CD14-positive monocyte (primary cell): ENCODE measurements at regions not wholly inside any gene's neighbourhood (a gene's known extent, or its start where the extent isn't known, plus 50 kb on each side); places are given as distances from the start of the nearest gene placed in this dataset.

ENCODE experiments used
- DNase-seq, 3 donors: peaks; one replicate each; pipeline ENCODE4 v3.0.0-alpha.2; 2011 to 2022
- H2AFZ ChIP-seq: 2 replicates; pipeline ENCODE4 v1.6.0; 2012; ENCODE audit warnings: mild to moderate bottlenecking, low read depth, low read length, inconsistent platforms; ENCODE audit not compliant: insufficient read depth, poor library complexity, severe bottlenecking
- H3K27ac ChIP-seq, 2 donors: 1 replicate in 1 of 2; 2 replicates in 1 of 2; pipeline ENCODE4 v1.5.1; 2012 to 2013; ENCODE audit warnings: low read length in 2 of 2, control low read depth in 1 of 2, inconsistent platforms in 1 of 2, low read depth in 1 of 2, mild to moderate bottlenecking in 1 of 2
- H3K27me3 ChIP-seq, 2 donors: one replicate each; pipeline versions ENCODE4 v1.6.0 to v1.6.1; 2011 to 2013; ENCODE audit warnings: low read length in 2 of 2; ENCODE audit not compliant: control insufficient read depth in 2 of 2, insufficient read depth in 2 of 2
- H3K36me3 ChIP-seq, 2 donors: replicated peaks in 1 of 2; 1 replicate in 1 of 2; 2 replicates in 1 of 2; pipeline versions ENCODE4 v1.5.1 to v1.6.1; 2012 to 2013; ENCODE audit warnings: low read length in 2 of 2, control low read depth in 1 of 2, inconsistent platforms in 1 of 2, mild to moderate bottlenecking in 1 of 2; ENCODE audit not compliant: insufficient read depth in 2 of 2, control insufficient read depth in 1 of 2
- H3K4me1 ChIP-seq, 2 donors: 1 replicate in 1 of 2; 2 replicates in 1 of 2; pipeline versions ENCODE4 v1.5.1 to v1.6.1; 2012 to 2013; ENCODE audit warnings: low read length in 2 of 2, control low read depth in 1 of 2, inconsistent platforms in 1 of 2, mild to moderate bottlenecking in 1 of 2, moderate library complexity in 1 of 2; ENCODE audit not compliant: insufficient read depth in 2 of 2, control insufficient read depth in 1 of 2
- H3K4me2 ChIP-seq: replicated peaks from 2 replicates; pipeline ENCODE3; 2012; ENCODE audit warnings: low read length, moderate library complexity, mild to moderate bottlenecking; ENCODE audit not compliant: poor library complexity, severe bottlenecking; ENCODE audit errors: extremely low read depth
- H3K4me3 ChIP-seq, 3 experiments: fragments of 200-600 bp in 1 of 3; sonication (generic) in 1 of 3; replicated peaks in 1 of 3; 1 replicate in 2 of 3; 2 replicates in 1 of 3; pipeline ENCODE4 v1.5.1; 2011 to 2013; ENCODE audit warnings: low read length in 3 of 3, mild to moderate bottlenecking in 3 of 3, control low read depth in 2 of 3, low read depth in 2 of 3, inconsistent platforms in 1 of 3, moderate library complexity in 1 of 3
- H3K79me2 ChIP-seq: 2 replicates; pipeline ENCODE4 v1.6.0; 2012; ENCODE audit warnings: mild to moderate bottlenecking, control low read depth, inconsistent platforms, low read length, moderate library complexity; ENCODE audit not compliant: insufficient read depth
- H3K9ac ChIP-seq: 2 replicates; pipeline ENCODE4 v1.6.0; 2017; ENCODE audit warnings: low read length, mild to moderate bottlenecking; ENCODE audit not compliant: insufficient read depth, poor library complexity, severe bottlenecking
- H3K9me3 ChIP-seq, 2 donors: replicated peaks in 1 of 2; 1 replicate in 1 of 2; 2 replicates in 1 of 2; pipeline versions ENCODE4 v1.5.1 to v1.6.1; 2012 to 2013; ENCODE audit warnings: low read length in 2 of 2, control low read depth in 1 of 2; ENCODE audit not compliant: control insufficient read depth in 1 of 2, insufficient read depth in 1 of 2
- H4K20me1 ChIP-seq: 2 replicates; pipeline ENCODE4 v1.6.0; 2012; ENCODE audit warnings: mild to moderate bottlenecking, low read length, control low read depth, moderate library complexity; ENCODE audit not compliant: insufficient read depth
- H3K27ac Mint-ChIP-seq, 7 donors: one replicate each; pipeline ENCODE4 v1.8.0; 2020; ENCODE audit warnings: mild to moderate bottlenecking in 7 of 7, mixed read lengths in 7 of 7, moderate library complexity in 6 of 7, inconsistent platforms in 2 of 7
- H3K27me3 Mint-ChIP-seq, 3 donors: one replicate each; pipeline ENCODE4 v1.8.0; 2021 to 2022; ENCODE audit warnings: low read depth in 3 of 3, mild to moderate bottlenecking in 3 of 3, mixed read lengths in 3 of 3, moderate library complexity in 3 of 3, inconsistent platforms in 1 of 3
- H3K36me3 Mint-ChIP-seq, 2 donors: one replicate each; pipeline ENCODE4 v1.8.0; 2020; ENCODE audit warnings: mixed read lengths in 2 of 2, inconsistent platforms in 1 of 2, mild to moderate bottlenecking in 1 of 2
- H3K4me1 Mint-ChIP-seq: one replicate; pipeline ENCODE4 v1.8.0; 2020; ENCODE audit warnings: mild to moderate bottlenecking, mixed read lengths
- H3K4me3 Mint-ChIP-seq, 2 donors: one replicate each; pipeline ENCODE4 v1.8.0; 2020; ENCODE audit warnings: mild to moderate bottlenecking in 2 of 2, mixed read lengths in 2 of 2, moderate library complexity in 1 of 2
- H3K9me3 Mint-ChIP-seq, 7 donors: one replicate each; pipeline ENCODE4 v1.8.0; 2020 to 2022; ENCODE audit warnings: mixed read lengths in 7 of 7, mild to moderate bottlenecking in 6 of 7, moderate library complexity in 6 of 7, inconsistent platforms in 2 of 7
- CTCF ChIP-seq: fragments of 200-600 bp; IDR thresholded peaks from one replicate; pipeline ENCODE4 v1.8.0; 2022; ENCODE audit warnings: antibody characterized with exemption, mild to moderate bottlenecking
- WGBS: methylation state at CpG from one replicate; pipeline ENCODE4 v1.1.5; 2013; ENCODE audit warnings: missing lambda C conversion rate; ENCODE audit not compliant: insufficient coverage; 5-methylcytosine and 5-hydroxymethylcytosine counted together
- intact Hi-C, 2 donors: fragments of 100-400 bp; cut with micrococcal nuclease; formaldehyde crosslinking; loops; one replicate each; pipeline versions ENCODE4 v1.15.0 to v1.15.1; 2023

- 83% methylated on average over 1 of the region's 1 CpG for WGBS
- DNase-seq = no peak
- H3K4me3 Mint-ChIP-seq = no peak overlapping the region
- Histone ChIP-seq H4K20me1 (no peaks in the 10 kb centered on the region), H3K4me1 (no peaks in the 10 kb centered on the region), H3K9ac (no peak overlapping the region), H3K27me3 (no peaks in the 10 kb centered on the region), H3K36me3 (no peaks in the 10 kb centered on the region), H3K27ac (no peak overlapping the region), H2AFZ (no peak overlapping the region), H3K9me3 (no peaks in the 10 kb centered on the region), H3K79me2 (no peaks in the 10 kb centered on the region), H3K4me2 (no peak overlapping the region), H3K4me3 (no peak overlapping the region)
- no peak for TF ChIP-seq CTCF
- H3K27me3 Mint-ChIP-seq = peaks cover 0 to 3% (median 0%) of the 10 kb centered on the region in 3 donors
- H3K4me1 Mint-ChIP-seq = no peaks in the 10 kb centered on the region
- no peaks in the 10 kb centered on the region for H3K36me3 Mint-ChIP-seq
- peaks cover 0 to 7% (median 1%) of the 10 kb centered on the region in 7 donors for H3K9me3 Mint-ChIP-seq
- no peak overlapping the region for H3K27ac Mint-ChIP-seq
- intact Hi-C loops = no loop called here
Observed at GRCh38 chr5:57719216-57719615, 236.6 kb upstream of the ACTBL2 start.

GRCh38 chr5:57718155-57718554 lies 235.5 kb upstream of the ACTBL2 start:
- H3K4me3 Mint-ChIP-seq = no peak overlapping the region
- WGBS = no CpG with 5 or more reads among the region's 2 CpGs
- Histone ChIP-seq H4K20me1 (no peaks in the 10 kb centered on the region), H3K9ac (no peak overlapping the region), H3K4me1 (no peaks in the 10 kb centered on the region), H3K4me2 (no peak overlapping the region), H3K27me3 (no peaks in the 10 kb centered on the region), H3K79me2 (no peaks in the 10 kb centered on the region), H3K27ac (no peak overlapping the region), H3K36me3 (no peaks in the 10 kb centered on the region), H2AFZ (no peak overlapping the region), H3K4me3 (no peak overlapping the region), H3K9me3 (peaks cover 0 to 3% of the 10 kb centered on the region in 2 donors)
- intact Hi-C loops = no loop called here
- H3K4me1 Mint-ChIP-seq = no peaks in the 10 kb centered on the region
- H3K27ac Mint-ChIP-seq = no peak overlapping the region
- TF ChIP-seq CTCF = no peak
- no peaks in the 10 kb centered on the region for H3K36me3 Mint-ChIP-seq
- H3K9me3 Mint-ChIP-seq = peaks cover 0 to 7% (median 2%) of the 10 kb centered on the region in 7 donors
- H3K27me3 Mint-ChIP-seq = peaks cover 0 to 5% (median 0%) of the 10 kb centered on the region in 3 donors
- DNase-seq = no peak
